MM.1S (cell line): ENCODE measurements at regions not wholly inside any gene's neighbourhood (a gene's known extent, or its start where the extent isn't known, plus 50 kb on each side); places are given as distances from the start of the nearest gene placed in this dataset.
"Not testable (repeated sequence)": the region's sequence is repeated elsewhere in the genome, so short reads cannot be mapped to it uniquely, and the experiment has no call there.

ENCODE experiments used
- DNase-seq: peaks from one replicate; pipeline ENCODE4 v3.0.0-alpha.2; 2015
- H2AFZ ChIP-seq: fragments of 300-600 bp; sonication (generic); 2 replicates; pipeline ENCODE4 v1.6.0; 2016; ENCODE audit warnings: antibody characterized with exemption, low read length
- H3F3A ChIP-seq: fragments of 300-600 bp; sonication (generic); 2 replicates; pipeline ENCODE4 v1.6.1; 2016; ENCODE audit warnings: mild to moderate bottlenecking, antibody characterized with exemption, low read length, moderate library complexity, mixed read lengths; ENCODE audit not compliant: insufficient read depth
- H3K27ac ChIP-seq: fragments of 300-600 bp; sonication (generic); 2 replicates; pipeline ENCODE4 v1.5.1; 2016; ENCODE audit warnings: mild to moderate bottlenecking, low read length
- H3K27me3 ChIP-seq: fragments of 300-600 bp; sonication (generic); replicated peaks from 2 replicates; pipeline ENCODE4 v1.6.0; 2016; ENCODE audit warnings: low read length; ENCODE audit not compliant: insufficient read depth
- H3K36me3 ChIP-seq: fragments of 300-600 bp; sonication (generic); replicated peaks from 2 replicates; pipeline ENCODE4 v1.6.1; 2016; ENCODE audit warnings: mild to moderate bottlenecking, low read length, mixed read lengths; ENCODE audit not compliant: insufficient read depth
- H3K4me1 ChIP-seq: fragments of 300-600 bp; sonication (generic); 2 replicates; pipeline ENCODE4 v1.6.1; 2016; ENCODE audit warnings: low read length, mixed read lengths
- H3K4me2 ChIP-seq: fragments of 300-600 bp; sonication (generic); 2 replicates; pipeline ENCODE4 v1.6.0; 2016; ENCODE audit warnings: low read depth, low read length
- H3K4me3 ChIP-seq: fragments of 300-600 bp; sonication (generic); 2 replicates; pipeline ENCODE4 v1.5.1; 2016; ENCODE audit warnings: low read length, mixed read lengths
- H3K79me2 ChIP-seq: fragments of 300-600 bp; sonication (generic); 2 replicates; pipeline ENCODE4 v1.6.1; 2016; ENCODE audit warnings: mixed run types, low read length, mixed read lengths
- H3K9ac ChIP-seq: fragments of 300-600 bp; sonication (generic); 2 replicates; pipeline ENCODE4 v1.6.1; 2016; ENCODE audit warnings: low read length, mixed read lengths
- H3K9me2 ChIP-seq: fragments of 300-600 bp; sonication (generic); replicated peaks from 2 replicates; pipeline ENCODE4 v1.6.1; 2016; ENCODE audit warnings: mild to moderate bottlenecking, low read length, mixed read lengths; ENCODE audit not compliant: insufficient read depth
- H3K9me3 ChIP-seq: fragments of 300-600 bp; sonication (generic); replicated peaks from 2 replicates; pipeline ENCODE4 v1.6.1; 2016; ENCODE audit warnings: mild to moderate bottlenecking, low read length, mixed read lengths; ENCODE audit not compliant: insufficient read depth
- H4K20me1 ChIP-seq: fragments of 300-600 bp; sonication (generic); 2 replicates; pipeline ENCODE4 v1.6.1; 2016; ENCODE audit warnings: mild to moderate bottlenecking, low read length, moderate library complexity, mixed read lengths; ENCODE audit not compliant: insufficient read depth
- EZH2 ChIP-seq: fragments of 300-600 bp; sonication (generic); optimal IDR thresholded peaks from 2 replicates; pipeline ENCODE3; 2017; ENCODE audit warnings: low read depth, mild to moderate bottlenecking, antibody characterized with exemption, low read length, mixed read lengths
- EZH2phosphoT487 ChIP-seq: fragments of 300-600 bp; sonication (generic); IDR thresholded peaks from 2 replicates; pipeline ENCODE4 v1.6.1; 2018; ENCODE audit warnings: antibody characterized with exemption, low read length
- TF ChIP-seq, protein P1 (sequence below): fragments of 300-600 bp; sonication (generic); IDR thresholded peaks from 2 replicates; pipeline ENCODE4 v1.5.1; 2016; ENCODE audit warnings: antibody characterized with exemption, low read length, mixed read lengths

DNA sequence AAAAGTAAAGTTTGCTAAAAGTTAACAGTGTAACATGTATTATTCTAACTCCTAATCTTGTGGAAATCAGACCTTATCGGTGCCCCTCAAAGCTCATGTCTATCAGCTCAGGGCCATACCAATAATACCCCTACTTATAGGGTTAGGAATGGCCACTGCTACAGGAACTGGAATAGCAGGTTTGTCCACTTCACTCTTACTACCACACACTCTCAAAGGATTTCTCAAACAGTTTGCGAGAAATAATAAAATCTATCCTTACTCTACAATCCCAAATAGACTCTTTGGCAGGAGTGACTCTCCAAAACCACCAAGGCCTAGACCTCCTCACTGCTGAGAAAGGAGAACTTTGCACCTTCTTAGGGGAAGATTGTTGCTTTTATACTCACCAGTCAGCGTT lies 1677.7 kb downstream of the OLFM4 start:
- no peak overlapping the region for H3K4me3 ChIP-seq
- no peak overlapping the region for H2AFZ ChIP-seq
- H4K20me1 ChIP-seq: no peaks in the 10 kb centered on the region
- H3K79me2 ChIP-seq: no peaks in the 10 kb centered on the region
- no peaks in the 10 kb centered on the region for H3K9me2 ChIP-seq
- DNase-seq: no peak
- H3K9ac ChIP-seq: no peak overlapping the region
- TF ChIP-seq, protein P1, sequence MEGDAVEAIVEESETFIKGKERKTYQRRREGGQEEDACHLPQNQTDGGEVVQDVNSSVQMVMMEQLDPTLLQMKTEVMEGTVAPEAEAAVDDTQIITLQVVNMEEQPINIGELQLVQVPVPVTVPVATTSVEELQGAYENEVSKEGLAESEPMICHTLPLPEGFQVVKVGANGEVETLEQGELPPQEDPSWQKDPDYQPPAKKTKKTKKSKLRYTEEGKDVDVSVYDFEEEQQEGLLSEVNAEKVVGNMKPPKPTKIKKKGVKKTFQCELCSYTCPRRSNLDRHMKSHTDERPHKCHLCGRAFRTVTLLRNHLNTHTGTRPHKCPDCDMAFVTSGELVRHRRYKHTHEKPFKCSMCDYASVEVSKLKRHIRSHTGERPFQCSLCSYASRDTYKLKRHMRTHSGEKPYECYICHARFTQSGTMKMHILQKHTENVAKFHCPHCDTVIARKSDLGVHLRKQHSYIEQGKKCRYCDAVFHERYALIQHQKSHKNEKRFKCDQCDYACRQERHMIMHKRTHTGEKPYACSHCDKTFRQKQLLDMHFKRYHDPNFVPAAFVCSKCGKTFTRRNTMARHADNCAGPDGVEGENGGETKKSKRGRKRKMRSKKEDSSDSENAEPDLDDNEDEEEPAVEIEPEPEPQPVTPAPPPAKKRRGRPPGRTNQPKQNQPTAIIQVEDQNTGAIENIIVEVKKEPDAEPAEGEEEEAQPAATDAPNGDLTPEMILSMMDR: no peak
- TF ChIP-seq EZH2phosphoT487: no peak
- TF ChIP-seq EZH2: no peak
- H3K4me1 ChIP-seq: no peaks in the 10 kb centered on the region
- H3K9me3 ChIP-seq: no peaks in the 10 kb centered on the region
- H3K27ac ChIP-seq: no peak overlapping the region
- H3K36me3 ChIP-seq: no peaks in the 10 kb centered on the region
- H3F3A ChIP-seq: no peaks in the 10 kb centered on the region
- H3K4me2 ChIP-seq: no peak overlapping the region
- no peaks in the 10 kb centered on the region for H3K27me3 ChIP-seq

GRCh38 chr13:54709546-54709945 lies 1680.9 kb downstream of the OLFM4 start:
- Histone ChIP-seq H2AFZ (no peak overlapping the region), H3K36me3 (no peaks in the 10 kb centered on the region), H3K27me3 (no peaks in the 10 kb centered on the region), H4K20me1 (no peaks in the 10 kb centered on the region), H3K27ac (no peak overlapping the region), H3F3A (no peaks in the 10 kb centered on the region), H3K4me3 (no peak overlapping the region), H3K4me2 (no peak overlapping the region), H3K79me2 (no peaks in the 10 kb centered on the region), H3K9me2 (no peaks in the 10 kb centered on the region), H3K9ac (no peak overlapping the region), H3K4me1 (no peaks in the 10 kb centered on the region), H3K9me3 (no peaks in the 10 kb centered on the region)
- TF ChIP-seq EZH2phosphoT487 (no peak), EZH2 (no peak)
- TF ChIP-seq, protein P1: no peak
- DNase-seq: no peak

- Histone ChIP-seq H3K79me2 (no peaks in the 10 kb centered on the region), H3K4me3 (no peak overlapping the region), H3K9ac (no peak overlapping the region), H3K9me3 (no peaks in the 10 kb centered on the region), H3K4me1 (no peaks in the 10 kb centered on the region), H3F3A (no peaks in the 10 kb centered on the region), H3K9me2 (no peaks in the 10 kb centered on the region), H3K36me3 (no peaks in the 10 kb centered on the region), H3K4me2 (no peak overlapping the region), H3K27me3 (no peaks in the 10 kb centered on the region), H2AFZ (no peak overlapping the region), H3K27ac (no peak overlapping the region), H4K20me1 (no peaks in the 10 kb centered on the region)
- TF ChIP-seq, protein P1: no peak
- TF ChIP-seq EZH2 (no peak), EZH2phosphoT487 (no peak)
- DNase-seq: no peak
These were observed 1705.0 kb downstream of the OLFM4 start for GRCh38 chr13:54733639-54734038.

DNA sequence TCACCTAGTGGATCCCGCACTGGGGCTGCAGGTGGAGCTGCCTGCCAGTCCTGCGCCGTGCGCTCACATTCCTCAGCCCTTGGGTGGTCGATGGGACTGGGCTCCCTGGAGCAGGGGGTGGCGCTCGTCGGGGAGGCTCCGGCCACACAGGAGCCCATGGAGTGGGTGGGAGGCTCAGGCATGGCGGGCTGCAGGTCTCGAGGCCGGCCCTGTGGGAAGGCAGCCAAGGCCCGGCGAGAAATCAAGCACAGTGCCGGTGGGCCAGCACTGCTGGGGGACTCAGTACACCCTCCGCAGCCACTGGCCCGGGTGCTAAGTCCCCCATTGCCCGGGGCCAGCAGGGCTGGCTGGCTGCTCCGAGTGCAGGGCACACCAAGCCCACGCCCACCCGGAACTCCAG lies 1708.6 kb downstream of the OLFM4 start:
- H2AFZ ChIP-seq, H3F3A ChIP-seq, H3K9me3 ChIP-seq, H3K9me2 ChIP-seq, H3K4me3 ChIP-seq, H4K20me1 ChIP-seq, DNase-seq, H3K9ac ChIP-seq, H3K79me2 ChIP-seq, H3K27me3 ChIP-seq, H3K36me3 ChIP-seq, H3K27ac ChIP-seq, H3K4me1 ChIP-seq, H3K4me2 ChIP-seq: not testable (repeated sequence)
